ENCODE measurements at regions not wholly inside any gene's neighbourhood (a gene's known extent, or its start where the extent isn't known, plus 50 kb on each side); places are given as distances from the start of the nearest gene placed in this dataset.

- TF ChIP-seq CTCF (IDR thresholded peaks at IDR 0.05) (no peak), POLR2A (IDR thresholded peaks at IDR 0.05) (no peak), POLR2AphosphoS5 (IDR thresholded peaks at IDR 0.05) (no peak)
These were observed 125.7 kb upstream of the MYLIP start for GRCh38 chr6:16003197-16003491.

Measured in prostate gland (tissue), 2 donors.